ENCODE measurements at regions not wholly inside any gene's neighbourhood (a gene's known extent, or its start where the extent isn't known, plus 50 kb on each side); places are given as distances from the start of the nearest gene placed in this dataset.
"Not testable (repeated sequence)": the region's sequence is repeated elsewhere in the genome, so short reads cannot be mapped to it uniquely, and the experiment has no call there.

GRCh38 chr15:81822587-81822986, 223.2 kb downstream of the MEX3B start:
- not testable (repeated sequence) for DNase-seq (ENCODE audit: low spot score)

GRCh38 chr15:81819924-81820635, 225.7 kb downstream of the MEX3B start:
- DNase-seq (ENCODE audit: low spot score): no peak

DNA sequence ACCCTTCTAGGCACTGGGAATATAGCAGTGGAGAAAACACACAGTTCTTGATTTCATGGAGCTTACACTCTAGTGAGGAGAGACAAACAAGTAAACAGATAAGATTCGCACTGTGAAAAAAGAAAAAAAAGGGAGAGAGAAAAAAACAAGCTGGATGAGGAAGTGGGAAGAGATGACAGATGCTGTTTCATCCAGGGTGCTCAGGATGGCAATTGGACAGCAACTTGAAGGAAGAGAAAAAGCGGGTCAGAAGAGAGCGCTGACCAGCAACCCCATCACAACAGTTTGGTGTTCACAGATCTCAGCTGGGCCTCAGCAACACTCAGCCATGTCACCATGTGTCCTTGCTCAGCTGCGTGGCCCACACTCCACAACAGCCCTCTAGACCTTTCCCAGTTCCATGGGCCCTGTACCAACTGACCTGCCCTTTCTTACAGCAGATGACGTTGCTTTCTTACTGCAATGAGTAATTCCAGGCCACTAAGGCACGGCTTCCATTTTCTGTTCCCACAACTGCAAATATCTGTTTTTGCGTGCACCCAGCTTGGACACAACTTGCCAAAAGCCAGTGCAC, 230.8 kb downstream of the MEX3B start:
- DNase-seq (ENCODE audit: low spot score): no peak

DNA sequence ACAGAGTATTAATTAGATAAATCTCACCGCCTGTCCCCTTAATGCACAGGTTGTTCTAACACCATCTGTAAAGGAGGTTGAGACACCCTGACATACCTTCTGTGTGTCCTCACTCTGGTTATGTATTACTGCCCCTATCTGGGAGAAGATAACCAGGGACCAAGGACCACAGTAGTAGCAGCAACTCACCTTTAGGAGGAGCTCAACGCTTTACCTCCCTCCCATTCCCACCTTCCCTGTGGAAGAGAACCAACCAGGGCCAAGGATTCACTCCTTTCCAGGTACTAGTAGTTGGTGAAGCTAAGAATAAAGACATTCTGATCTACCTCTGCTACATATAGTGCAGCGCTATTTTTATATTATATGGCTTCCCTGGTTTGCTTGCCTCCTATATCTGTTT, 232.6 kb downstream of the MEX3B start:
- no peak for DNase-seq (ENCODE audit: low spot score)

GRCh38 chr15:81812456-81812855, 233.4 kb downstream of the MEX3B start:
- no peak for DNase-seq (ENCODE audit: low spot score)

GRCh38 chr15:81811736-81812135, 234.1 kb downstream of the MEX3B start:
- no peak for DNase-seq (ENCODE audit: low spot score)

GRCh38 chr15:81809543-81809942, 236.3 kb downstream of the MEX3B start:
- no peak for DNase-seq (ENCODE audit: low spot score)

DNA sequence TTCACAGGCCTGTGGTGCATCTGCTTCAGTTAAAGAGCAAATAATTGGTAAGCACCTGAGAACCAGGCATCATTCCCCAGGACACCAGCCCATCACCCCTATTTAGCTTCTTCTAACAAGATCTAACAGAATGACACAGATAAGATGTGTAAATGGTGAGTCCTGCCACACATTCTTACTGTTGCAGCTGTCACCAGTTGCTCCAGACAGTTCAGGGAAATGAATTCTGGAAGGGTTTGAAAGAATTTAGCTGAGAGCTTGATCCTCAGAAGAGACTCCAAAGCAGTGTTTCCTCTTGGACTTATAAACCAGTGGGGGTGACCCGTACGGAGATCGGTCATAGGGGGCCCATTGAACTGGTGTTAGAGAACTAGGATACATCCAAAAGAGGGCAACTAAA, 238.0 kb downstream of the MEX3B start:
- no peak for DNase-seq (ENCODE audit: low spot score)

DNA sequence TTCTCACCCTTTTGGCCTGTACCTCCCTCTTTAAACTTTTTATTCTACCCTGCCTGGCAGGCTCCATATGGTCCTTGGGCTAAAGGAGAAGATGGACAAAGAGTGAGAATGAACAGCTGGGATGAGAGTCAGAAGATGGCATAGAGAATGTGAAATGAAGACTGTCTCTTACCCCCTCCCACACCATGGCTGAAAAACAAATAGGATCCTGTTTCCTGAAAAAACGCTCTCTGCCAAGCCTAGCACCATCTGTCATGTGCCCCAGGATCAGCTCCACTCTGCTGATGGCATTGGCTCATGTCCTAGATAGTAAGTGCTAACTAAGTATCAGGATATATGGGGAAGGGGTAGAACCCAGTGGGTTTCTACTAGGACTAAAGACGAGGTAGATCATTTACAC, 238.6 kb downstream of the MEX3B start:
- no peak for DNase-seq (ENCODE audit: low spot score)

DNA sequence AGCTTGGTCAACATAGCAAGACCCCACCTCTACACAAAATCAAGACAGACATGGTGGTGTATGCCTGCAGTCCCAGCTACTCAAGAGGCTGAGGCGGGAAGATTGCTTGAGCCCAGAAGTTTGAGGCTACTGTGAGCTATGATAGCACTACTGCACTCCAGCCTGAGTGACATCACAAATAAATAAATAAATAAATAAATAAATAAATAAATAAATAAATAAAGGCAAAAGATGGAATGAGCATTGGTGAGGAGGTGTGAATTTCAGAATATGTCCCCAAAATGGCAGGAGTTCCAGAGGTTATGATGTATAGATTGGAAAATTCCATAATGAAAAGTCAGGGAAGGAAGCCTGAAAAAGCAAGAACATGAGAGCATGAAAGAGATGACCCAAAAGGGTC, 249.9 kb downstream of the MEX3B start:
- DNase-seq (ENCODE audit: low spot score): no peak

DNA sequence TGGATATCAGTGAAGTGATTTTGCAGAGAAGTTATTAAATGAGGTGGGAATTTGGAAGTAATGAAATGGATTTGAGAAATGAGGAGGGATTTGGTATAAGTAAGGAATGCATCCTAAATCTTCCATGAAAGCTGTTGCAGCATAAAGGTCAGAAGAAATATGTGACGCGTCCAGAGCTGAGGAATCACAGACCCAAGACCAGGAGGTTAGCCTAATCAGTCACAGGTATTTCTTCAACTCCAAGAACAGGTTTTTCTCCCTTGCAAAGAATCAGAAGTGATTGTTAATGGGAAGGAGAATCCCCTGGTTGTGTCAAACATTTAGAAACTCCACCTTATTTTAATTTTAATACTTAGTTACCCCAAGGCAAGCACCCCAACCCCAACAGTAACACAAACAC, 253.2 kb downstream of the MEX3B start:
- DNase-seq (ENCODE audit: low spot score): no peak

DNA sequence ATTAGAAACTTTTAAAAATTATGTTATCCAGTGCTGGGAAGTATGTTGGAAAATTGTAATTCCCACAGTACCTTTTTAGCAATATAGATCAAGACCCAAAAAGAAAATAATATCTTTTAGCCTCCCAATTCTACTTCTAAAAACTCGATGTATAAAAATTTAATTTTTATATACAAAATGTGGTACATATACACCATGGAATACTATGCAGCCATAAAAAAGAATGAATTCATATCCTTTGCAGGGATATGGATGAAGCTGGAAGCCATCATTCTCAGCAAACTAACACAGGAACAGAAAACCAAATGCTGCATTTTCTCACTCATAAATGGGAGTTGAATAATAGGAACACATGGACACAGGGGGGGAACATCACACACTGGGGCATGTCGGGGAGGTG, 254.5 kb downstream of the MEX3B start:
- DNase-seq (ENCODE audit: low spot score): not testable (repeated sequence)

GRCh38 chr15:81789403-81789802, 256.4 kb downstream of the MEX3B start:
- no peak for DNase-seq (ENCODE audit: low spot score)

- no peak for DNase-seq (ENCODE audit: low spot score)
Measured at GRCh38 chr15:81786776-81787175, 259.0 kb downstream of the MEX3B start.

DNA sequence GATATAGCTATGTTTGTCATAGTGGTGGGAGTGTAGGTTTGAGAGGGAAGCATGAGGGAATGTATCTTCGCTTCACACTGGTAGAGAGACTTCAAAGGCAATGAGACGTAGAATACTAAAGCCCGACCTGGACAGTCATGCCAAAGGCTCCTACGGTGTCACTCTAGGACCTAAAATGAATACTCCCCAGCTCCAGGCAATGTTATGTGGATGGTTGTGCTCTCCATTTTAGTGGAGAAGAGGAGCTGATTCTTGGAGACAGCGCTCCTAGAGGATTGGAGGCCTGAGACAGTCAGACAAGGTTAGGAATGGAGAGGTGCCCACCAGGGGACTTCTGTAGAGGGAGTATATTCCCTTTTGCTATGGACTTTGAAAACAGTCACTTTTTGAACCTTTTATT, 260.1 kb downstream of the MEX3B start:
- no peak for DNase-seq (ENCODE audit: low spot score)

- no peak for DNase-seq (ENCODE audit: low spot score)
Measured at GRCh38 chr15:81785181-81785580, 260.6 kb downstream of the MEX3B start.

GRCh38 chr15:81784751-81785150, 261.1 kb downstream of the MEX3B start:
- DNase-seq (ENCODE audit: low spot score): no peak

DNA sequence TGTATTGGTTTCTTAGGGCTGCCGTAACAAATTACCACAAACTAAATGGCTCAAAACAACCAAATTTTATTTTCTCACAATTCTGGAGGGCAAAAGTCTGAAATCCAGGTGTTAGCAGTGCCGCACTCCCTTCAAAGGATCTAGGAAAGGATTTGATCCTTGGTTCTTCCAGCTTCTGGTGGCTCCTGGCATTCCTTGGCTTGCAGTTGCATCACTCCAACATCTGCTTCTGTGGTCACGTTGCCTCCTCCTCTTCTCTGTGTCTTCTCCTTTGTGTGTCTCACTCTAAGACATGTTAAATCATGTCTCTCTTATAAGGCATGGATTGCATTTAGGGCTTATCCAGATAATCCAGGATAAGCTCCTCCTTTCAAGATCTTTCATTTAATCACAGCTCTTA, 262.2 kb downstream of the MEX3B start:
- no peak for DNase-seq (ENCODE audit: low spot score)

GRCh38 chr15:81783076-81783475, 262.7 kb downstream of the MEX3B start:
- DNase-seq (ENCODE audit: low spot score): no peak

DNA sequence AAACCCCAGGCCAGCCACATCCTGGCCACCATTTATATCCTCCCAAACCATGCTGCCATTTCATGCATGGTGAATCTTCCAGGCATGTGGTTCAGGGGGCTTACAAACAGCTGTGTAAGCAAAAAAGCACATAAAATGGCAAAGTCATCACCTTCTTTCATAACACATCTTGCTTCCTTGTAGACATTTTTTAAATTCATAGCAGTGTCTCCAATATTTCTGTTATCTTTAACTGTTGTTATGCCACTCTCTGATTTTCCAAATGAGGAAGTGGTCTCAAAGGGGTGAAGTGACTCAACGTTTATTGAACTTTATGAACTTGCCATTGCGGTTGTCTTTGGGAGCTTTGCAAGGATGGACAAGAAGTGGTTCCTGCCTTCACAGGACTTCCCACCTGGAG, 264.4 kb downstream of the MEX3B start:
- DNase-seq (ENCODE audit: low spot score): no peak

- no peak for DNase-seq (ENCODE audit: low spot score)
Measured at GRCh38 chr15:81780966-81781365, 264.9 kb downstream of the MEX3B start.

DNA sequence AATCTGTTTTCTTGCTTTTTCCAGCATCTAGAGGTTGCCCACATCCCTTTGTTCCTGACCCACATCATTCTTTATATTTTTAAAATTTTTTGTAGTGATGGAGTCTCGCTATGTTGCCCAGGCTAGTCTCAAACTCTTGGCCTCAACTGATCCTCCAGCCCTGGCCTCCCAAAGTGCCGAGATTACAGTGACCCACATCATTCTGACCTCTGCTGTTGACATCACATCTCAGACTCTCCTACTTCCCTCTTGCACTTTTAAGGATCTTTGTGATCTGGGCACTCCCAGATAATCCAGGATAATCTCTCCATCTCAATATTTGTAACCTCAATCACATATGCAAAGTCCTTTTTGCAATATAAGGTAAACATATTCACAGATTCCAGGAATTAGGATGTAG, 266.6 kb downstream of the MEX3B start:
- DNase-seq (ENCODE audit: low spot score): no peak

DNA sequence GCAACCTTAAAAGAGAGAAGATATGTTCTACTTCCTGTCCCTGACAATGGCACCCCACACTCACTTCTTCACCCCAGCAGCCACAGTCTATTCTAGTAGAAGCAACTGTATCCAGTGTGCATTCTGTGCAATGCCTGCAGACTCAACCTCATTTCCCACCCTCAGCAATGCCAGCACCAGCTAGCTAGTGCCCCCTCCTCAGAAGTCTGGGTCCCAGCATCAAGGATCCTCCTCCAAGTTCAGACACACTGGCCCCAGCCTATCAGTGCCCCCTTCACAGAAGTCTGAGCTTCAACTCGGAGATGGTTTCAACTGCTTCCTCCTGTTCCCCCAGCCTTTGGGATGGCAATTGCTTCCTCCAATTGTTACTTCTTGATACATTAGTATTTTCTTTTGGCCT, 268.3 kb downstream of the MEX3B start:
- DNase-seq (ENCODE audit: low spot score): no peak

DNA sequence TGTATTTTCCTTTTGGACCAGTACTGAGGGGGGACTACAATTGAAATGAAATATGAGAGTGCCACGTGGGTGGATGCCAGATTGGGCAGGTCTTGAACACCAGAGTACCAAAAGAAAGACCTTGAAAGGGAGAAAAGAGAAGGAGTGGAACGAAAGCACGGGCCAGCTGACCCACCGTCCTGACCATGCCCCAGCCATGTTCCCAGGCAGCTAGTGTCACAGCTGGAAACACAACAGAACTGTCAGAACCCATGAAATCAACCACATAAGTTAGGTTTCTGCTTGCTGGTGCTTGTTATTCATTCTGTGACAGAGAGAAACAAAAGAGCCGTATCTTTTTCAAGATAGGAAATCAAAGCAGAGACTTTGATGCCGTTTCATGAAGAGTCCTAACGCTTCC, 268.8 kb downstream of the MEX3B start:
- DNase-seq (ENCODE audit: low spot score): no peak

Data from CD4-positive, alpha-beta T cell treated with Interleukin-15 for 4 hours (primary cell).